HG03196 (cell line): ENCODE measurements at regions not wholly inside any gene's neighbourhood (a gene's known extent, or its start where the extent isn't known, plus 50 kb on each side); places are given as distances from the start of the nearest gene placed in this dataset.

ENCODE experiments used
- ATAC-seq: cut with Tn5 transposase; IDR thresholded peaks from one replicate; pipeline ENCODE4 v1.9.1; 2021; ENCODE audit not compliant: unreplicated experiment

GRCh38 chr5:74956278-74956677 is 90.1 kb upstream of the FAM169A start:
- no peak for ATAC-seq

- ATAC-seq, result no peak
These were observed 88.7 kb upstream of the FAM169A start for GRCh38 chr5:74954919-74955318.

GRCh38 chr5:74953937-74954720 is 87.9 kb upstream of the FAM169A start:
- ATAC-seq, result peak; percentile 74

GRCh38 chr5:74953554-74953936 is 87.4 kb upstream of the FAM169A start:
- no peak for ATAC-seq

- no peak for ATAC-seq
These were observed 86.2 kb upstream of the FAM169A start for GRCh38 chr5:74952406-74952805.

GRCh38 chr5:74951865-74952264 is 85.7 kb upstream of the FAM169A start:
- no peak for ATAC-seq

- no peak for ATAC-seq
These were observed 84.8 kb upstream of the FAM169A start for GRCh38 chr5:74950836-74951515.

GRCh38 chr5:74949976-74950375 is 83.8 kb upstream of the FAM169A start:
- no peak for ATAC-seq

- ATAC-seq, result no peak
These were observed 81.9 kb upstream of the FAM169A start for GRCh38 chr5:74948031-74948546.

- no peak for ATAC-seq
These were observed 80.3 kb upstream of the FAM169A start for GRCh38 chr5:74946471-74946870.

GRCh38 chr5:74945561-74946165 is 79.5 kb upstream of the FAM169A start:
- ATAC-seq, result no peak

- no peak for ATAC-seq
These were observed 77.7 kb upstream of the FAM169A start for GRCh38 chr5:74943905-74944304.

- no peak for ATAC-seq
These were observed 76.6 kb upstream of the FAM169A start for GRCh38 chr5:74942622-74943286.

- ATAC-seq, result no peak
These were observed 74.7 kb upstream of the FAM169A start for GRCh38 chr5:74940782-74941353.

- no peak for ATAC-seq
These were observed 72.2 kb upstream of the FAM169A start for GRCh38 chr5:74938250-74938933.

- ATAC-seq, result no peak
These were observed 69.5 kb upstream of the FAM169A start for GRCh38 chr5:74935752-74936091.

- no peak for ATAC-seq
These were observed 69.0 kb upstream of the FAM169A start for GRCh38 chr5:74934949-74935751.

- ATAC-seq, result no peak
These were observed 61.1 kb upstream of the FAM169A start for GRCh38 chr5:74927336-74927735.

- no peak for ATAC-seq
These were observed 53.3 kb upstream of the FAM169A start for GRCh38 chr5:74919487-74919886.

GRCh38 chr5:74919041-74919440 is 52.9 kb upstream of the FAM169A start:
- no peak for ATAC-seq
